Tibial nerve (tissue), 4 donors: ENCODE measurements at regions not wholly inside any gene's neighbourhood (a gene's known extent, or its start where the extent isn't known, plus 50 kb on each side); places are given as distances from the start of the nearest gene placed in this dataset.

Experiments used
- DNase-seq, 2 donors: peaks; one replicate each; pipeline ENCODE4 v3.0.0-alpha.2; 2019; ENCODE audit warnings: low spot score in 2 of 2
- H3K27ac ChIP-seq, 4 donors: fragments of 200-600 bp; sonication (generic) in 3 of 4; one replicate each; pipeline ENCODE4 v1.5.1; 2017 to 2019; ENCODE audit warnings: mild to moderate bottlenecking in 1 of 4
- H3K27me3 ChIP-seq, 2 donors: fragments of 200-600 bp; sonication (generic) in 1 of 2; one replicate each; pipeline versions ENCODE4 v1.5.1 to v1.6.0; 2017 to 2019
- H3K36me3 ChIP-seq, 3 donors: fragments of 200-600 bp; sonication (generic); one replicate each; pipeline ENCODE4 v1.5.1; 2018 to 2019
- H3K4me1 ChIP-seq, 4 donors: fragments of 200-600 bp; sonication (generic) in 3 of 4; one replicate each; pipeline ENCODE4 v1.5.1; 2017 to 2019
- H3K4me3 ChIP-seq, 4 donors: fragments of 200-600 bp; sonication (generic) in 3 of 4; one replicate each; pipeline ENCODE4 v1.5.1; 2017 to 2019; ENCODE audit warnings: mild to moderate bottlenecking in 1 of 4, moderate library complexity in 1 of 4
- H3K9me3 ChIP-seq, 4 donors: fragments of 200-600 bp; sonication (generic) in 3 of 4; one replicate each; pipeline ENCODE4 v1.5.1; 2017 to 2019
- EP300 ChIP-seq, 2 donors: sonication (generic); formaldehyde crosslinking; IDR thresholded peaks; one replicate each; pipeline ENCODE4 v1.6.1; 2017; ENCODE audit warnings: antibody characterized with exemption in 2 of 2, mild to moderate bottlenecking in 1 of 2
- POLR2A ChIP-seq, 2 donors: fragments of 450-650 bp; IDR thresholded peaks; one replicate each; pipeline ENCODE4 v1.6.1; 2017; ENCODE audit warnings: antibody characterized with exemption in 2 of 2, mild to moderate bottlenecking in 2 of 2, moderate library complexity in 2 of 2
- WGBS, 2 donors: methylation state at CpG; one replicate each; pipeline ENCODE4 v1.1.5; 2018; 5-methylcytosine and 5-hydroxymethylcytosine counted together
- TF ChIP-seq, protein P1 (sequence below), 5 experiments: fragments of 200-600 bp in 3 of 5; fragments of 450-650 bp in 2 of 5; sonication (generic) in 3 of 5; IDR thresholded peaks; one replicate each; pipeline ENCODE4 v1.5.1; 2016 to 2019; ENCODE audit warnings: antibody characterized with exemption in 5 of 5, mild to moderate bottlenecking in 3 of 5, moderate library complexity in 2 of 5

DNA sequence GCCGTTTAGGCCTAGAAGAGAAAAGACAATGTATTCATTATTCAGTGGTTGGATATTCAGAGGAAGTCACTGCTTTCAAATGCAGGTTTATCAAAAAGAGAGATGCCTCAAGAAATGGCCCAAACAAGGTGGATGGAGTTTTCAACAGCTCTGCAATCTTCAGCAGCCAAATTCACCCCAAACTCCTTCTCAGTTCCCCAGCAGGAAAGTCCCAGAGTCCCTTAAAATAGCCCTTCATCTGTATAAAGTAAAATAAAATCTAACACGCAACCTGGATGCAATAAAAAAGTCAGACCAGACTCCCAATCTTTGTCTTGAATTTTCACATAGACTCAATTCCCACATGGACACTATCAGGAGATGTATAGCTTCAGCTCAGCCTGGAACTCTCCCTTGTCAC, 101.6 kb upstream of the SPATA12 start:
- no peaks in the 10 kb centered on the region for H3K36me3 ChIP-seq
- no peak overlapping the region for H3K27ac ChIP-seq
- no peaks in the 10 kb centered on the region for H3K27me3 ChIP-seq
- TF ChIP-seq, protein P1, sequence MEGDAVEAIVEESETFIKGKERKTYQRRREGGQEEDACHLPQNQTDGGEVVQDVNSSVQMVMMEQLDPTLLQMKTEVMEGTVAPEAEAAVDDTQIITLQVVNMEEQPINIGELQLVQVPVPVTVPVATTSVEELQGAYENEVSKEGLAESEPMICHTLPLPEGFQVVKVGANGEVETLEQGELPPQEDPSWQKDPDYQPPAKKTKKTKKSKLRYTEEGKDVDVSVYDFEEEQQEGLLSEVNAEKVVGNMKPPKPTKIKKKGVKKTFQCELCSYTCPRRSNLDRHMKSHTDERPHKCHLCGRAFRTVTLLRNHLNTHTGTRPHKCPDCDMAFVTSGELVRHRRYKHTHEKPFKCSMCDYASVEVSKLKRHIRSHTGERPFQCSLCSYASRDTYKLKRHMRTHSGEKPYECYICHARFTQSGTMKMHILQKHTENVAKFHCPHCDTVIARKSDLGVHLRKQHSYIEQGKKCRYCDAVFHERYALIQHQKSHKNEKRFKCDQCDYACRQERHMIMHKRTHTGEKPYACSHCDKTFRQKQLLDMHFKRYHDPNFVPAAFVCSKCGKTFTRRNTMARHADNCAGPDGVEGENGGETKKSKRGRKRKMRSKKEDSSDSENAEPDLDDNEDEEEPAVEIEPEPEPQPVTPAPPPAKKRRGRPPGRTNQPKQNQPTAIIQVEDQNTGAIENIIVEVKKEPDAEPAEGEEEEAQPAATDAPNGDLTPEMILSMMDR (IDR thresholded peaks at IDR 0.05): no peak
- TF ChIP-seq EP300 (IDR thresholded peaks at IDR 0.05): no peak
- TF ChIP-seq POLR2A (IDR thresholded peaks at IDR 0.05): no peak
- H3K4me3 ChIP-seq: no peak overlapping the region
- no peaks in the 10 kb centered on the region for H3K9me3 ChIP-seq
- WGBS, 2 donors: 68 to 87% methylated on average over 2 of the region's 2 CpGs
- DNase-seq: no peak
- peaks cover 0 to 15% (median 0%) of the 10 kb centered on the region in 4 donors for H3K4me1 ChIP-seq

DNA sequence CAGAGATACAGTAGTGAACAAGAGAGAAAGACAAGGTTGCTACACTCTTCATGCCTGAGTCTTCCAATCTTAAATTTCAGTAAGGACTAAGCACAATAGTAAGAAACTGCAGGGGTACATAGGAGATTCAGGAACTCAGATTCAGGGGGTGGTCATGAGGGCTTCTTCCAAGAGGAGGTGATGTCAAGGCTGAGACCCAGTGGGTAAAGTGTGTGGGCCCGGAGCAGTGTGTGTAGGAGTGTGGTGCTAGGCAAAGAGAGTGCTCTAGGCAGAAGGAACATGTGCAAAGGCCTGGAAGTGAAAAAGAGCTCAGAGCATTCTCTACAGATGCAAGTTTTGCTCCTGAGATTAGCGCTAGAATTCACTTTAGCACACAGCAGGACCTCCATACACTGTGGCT, 102.9 kb upstream of the SPATA12 start:
- H3K9me3 ChIP-seq: no peaks in the 10 kb centered on the region

DNA sequence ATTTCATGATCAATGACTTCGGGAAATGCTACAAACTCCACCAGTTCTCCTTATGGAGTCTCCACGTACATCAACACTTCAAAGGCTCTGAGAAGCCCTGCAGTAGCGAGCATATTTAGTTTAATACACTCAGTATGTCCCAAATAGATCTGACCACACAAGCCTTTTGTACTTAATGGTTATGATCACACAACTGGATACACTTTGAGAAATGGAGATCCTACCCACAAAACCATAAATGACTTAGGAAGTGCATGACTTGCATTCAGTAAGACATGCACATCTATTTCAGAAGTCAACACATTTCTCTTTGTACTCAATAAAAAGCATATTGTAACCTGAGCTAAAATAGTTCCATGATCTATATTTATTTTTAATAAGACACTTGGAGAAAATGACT, 103.6 kb upstream of the SPATA12 start:
- peaks cover 0 to 15% (median 0%) of the 10 kb centered on the region in 4 donors for H3K4me1 ChIP-seq
- H3K27ac ChIP-seq: no peak overlapping the region
- H3K36me3 ChIP-seq: no peaks in the 10 kb centered on the region
- no peaks in the 10 kb centered on the region for H3K9me3 ChIP-seq
- TF ChIP-seq EP300 (IDR thresholded peaks at IDR 0.05) (no peak), POLR2A (IDR thresholded peaks at IDR 0.05) (no peak)
- TF ChIP-seq, protein P1 (IDR thresholded peaks at IDR 0.05): no peak
- WGBS, 2 donors: 93 to 97% methylated on average over 3 of the region's 3 CpGs
- no peak overlapping the region for H3K4me3 ChIP-seq
- no peak for DNase-seq
- H3K27me3 ChIP-seq: no peaks in the 10 kb centered on the region

More for the DNA sequence above, 102.9 kb upstream of the SPATA12 start:
- no peak overlapping the region for H3K4me3 ChIP-seq
- H3K27ac ChIP-seq: no peak overlapping the region
- no peak for DNase-seq
- TF ChIP-seq POLR2A (IDR thresholded peaks at IDR 0.05) (no peak), EP300 (IDR thresholded peaks at IDR 0.05) (no peak)
- TF ChIP-seq, protein P1 (IDR thresholded peaks at IDR 0.05): no peak
- peaks cover 0 to 15% (median 0%) of the 10 kb centered on the region in 4 donors for H3K4me1 ChIP-seq
- H3K27me3 ChIP-seq: no peaks in the 10 kb centered on the region
- H3K36me3 ChIP-seq: no peaks in the 10 kb centered on the region
- 93 to 96% methylated on average over 2 of the region's 2 CpGs for WGBS, 2 donors

DNA sequence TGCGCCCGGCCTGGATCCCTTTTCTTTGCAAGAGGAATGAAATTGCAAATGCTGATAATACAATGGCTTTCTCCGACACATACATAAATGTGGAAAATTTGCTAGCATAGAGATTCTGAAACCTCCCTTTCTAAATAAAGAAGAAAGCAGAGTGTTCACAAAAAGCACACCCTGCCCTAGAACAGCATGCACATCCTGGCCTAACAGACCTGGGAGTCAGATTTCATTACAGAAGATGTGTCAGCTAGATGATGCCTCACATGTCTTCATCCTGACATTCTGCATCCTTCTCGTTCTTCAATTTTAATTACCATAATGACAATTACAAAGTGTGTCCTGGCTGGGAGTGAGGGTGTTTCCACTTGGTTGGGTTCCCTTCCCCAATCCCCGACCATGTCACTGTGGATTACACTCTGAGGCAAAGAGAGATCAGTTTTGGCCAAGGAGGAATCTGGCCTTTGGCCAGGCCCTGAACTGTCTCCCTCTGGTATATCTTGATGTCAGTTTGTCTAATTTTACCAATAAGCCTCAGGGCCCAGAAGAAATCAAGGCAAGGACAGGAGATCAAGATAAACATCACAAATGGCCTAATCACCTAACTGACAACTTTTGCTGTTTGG, 104.9 kb upstream of the SPATA12 start:
- Histone ChIP-seq H3K4me3 (no peak overlapping the region), H3K27me3 (no peaks in the 10 kb centered on the region), H3K36me3 (no peaks in the 10 kb centered on the region), H3K4me1 (peaks cover 0 to 15% (median 0%) of the 10 kb centered on the region in 4 donors), H3K27ac (peak overlapping the region in 1 of 4 donors; percentile 27), H3K9me3 (no peaks in the 10 kb centered on the region)
- WGBS, 2 donors: 73 to 88% methylated on average over 5 of the region's 5 CpGs
- DNase-seq: no peak
- TF ChIP-seq, protein P1 (IDR thresholded peaks at IDR 0.05): no peak
- TF ChIP-seq POLR2A (IDR thresholded peaks at IDR 0.05) (no peak), EP300 (IDR thresholded peaks at IDR 0.05) (peak in 1 of 2 donors; percentile 8)

DNA sequence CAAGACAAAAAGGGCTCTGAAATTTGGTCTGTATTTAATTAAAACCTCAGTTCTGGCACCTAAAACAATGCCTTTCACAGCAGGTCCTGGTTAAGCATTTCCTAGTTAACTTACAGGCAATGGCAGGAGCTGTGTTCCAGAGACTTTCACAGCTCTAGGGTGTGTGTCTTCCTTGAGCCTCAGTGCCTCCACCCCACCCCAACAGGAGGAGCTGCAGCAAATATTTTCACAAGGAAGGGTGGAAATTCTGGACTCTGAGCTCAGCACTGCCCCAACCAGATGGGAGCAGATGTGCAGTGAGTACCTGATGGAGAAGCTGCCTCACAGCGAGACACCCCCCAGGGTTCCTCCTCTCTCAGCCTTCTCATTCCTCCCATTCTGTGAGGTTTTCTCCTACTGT, 106.3 kb upstream of the SPATA12 start:
- Histone ChIP-seq H3K9me3 (no peaks in the 10 kb centered on the region), H3K4me3 (no peak overlapping the region), H3K27me3 (no peaks in the 10 kb centered on the region), H3K27ac (peak overlapping the region in 1 of 4 donors; percentile 18), H3K36me3 (no peaks in the 10 kb centered on the region), H3K4me1 (peaks cover 0 to 15% (median 0%) of the 10 kb centered on the region in 4 donors)
- WGBS, 2 donors: 86 to 94% methylated on average over 1 of the region's 1 CpG
- DNase-seq: no peak
- TF ChIP-seq, protein P1 (IDR thresholded peaks at IDR 0.05): no peak
